ENCODE measurements at regions not wholly inside any gene's neighbourhood (a gene's known extent, or its start where the extent isn't known, plus 50 kb on each side); places are given as distances from the start of the nearest gene placed in this dataset.
A peak's percentile ranks its signal among the peaks of the same experiment; 100 is the strongest.

DNA sequence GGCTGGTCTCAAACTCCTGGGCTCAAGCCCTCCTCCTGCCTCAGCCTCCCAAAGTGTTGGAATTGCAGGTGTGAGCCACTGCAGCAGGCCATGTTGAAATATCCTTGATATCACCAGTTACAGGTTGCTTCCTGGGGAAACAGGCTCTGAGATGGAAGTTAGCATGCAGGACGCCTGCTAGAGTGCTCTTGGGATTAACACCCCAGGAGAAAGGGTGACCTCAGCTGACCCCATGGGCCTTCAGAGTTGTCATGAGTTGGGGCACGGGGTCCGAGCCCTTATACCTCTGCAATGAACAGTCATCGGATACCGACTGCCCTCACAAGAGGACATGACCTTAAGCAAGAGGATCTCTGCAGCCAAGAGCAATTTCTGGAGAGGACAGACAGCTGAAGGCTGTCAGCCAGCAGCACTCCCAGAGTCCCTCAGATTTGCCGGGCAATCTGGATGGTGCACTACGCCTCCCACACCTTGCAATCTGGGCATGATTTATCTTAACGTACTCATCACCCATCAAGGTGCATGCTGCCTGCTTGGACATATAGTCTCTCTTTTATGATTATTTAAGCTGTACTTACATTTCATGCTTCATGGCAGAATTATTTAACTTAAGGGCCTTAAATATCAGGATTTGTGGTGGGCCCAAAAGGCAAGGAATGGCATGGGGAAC is 134.6 kb downstream of the ADSS2 start:
- Mint-ChIP-seq H3K4me3 (no peak overlapping the region), H3K9me3 (no peaks in the 10 kb centered on the region), H3K36me3 (ENCODE audit: low read depth) (no peaks in the 10 kb centered on the region), H3K27me3 (no peaks in the 10 kb centered on the region), H3K27ac (no peak overlapping the region), H3K4me1 (ENCODE audit: low read depth) (peaks cover 17% of the 10 kb centered on the region)
- intact Hi-C loops (cut with micrococcal nuclease) = no loop called here
- ATAC-seq (no peak), DNase-seq (no peak)
- ChIA-PET CTCF (no interaction called here), POLR2A (no interaction called here)
- TF ChIP-seq, protein P1, sequence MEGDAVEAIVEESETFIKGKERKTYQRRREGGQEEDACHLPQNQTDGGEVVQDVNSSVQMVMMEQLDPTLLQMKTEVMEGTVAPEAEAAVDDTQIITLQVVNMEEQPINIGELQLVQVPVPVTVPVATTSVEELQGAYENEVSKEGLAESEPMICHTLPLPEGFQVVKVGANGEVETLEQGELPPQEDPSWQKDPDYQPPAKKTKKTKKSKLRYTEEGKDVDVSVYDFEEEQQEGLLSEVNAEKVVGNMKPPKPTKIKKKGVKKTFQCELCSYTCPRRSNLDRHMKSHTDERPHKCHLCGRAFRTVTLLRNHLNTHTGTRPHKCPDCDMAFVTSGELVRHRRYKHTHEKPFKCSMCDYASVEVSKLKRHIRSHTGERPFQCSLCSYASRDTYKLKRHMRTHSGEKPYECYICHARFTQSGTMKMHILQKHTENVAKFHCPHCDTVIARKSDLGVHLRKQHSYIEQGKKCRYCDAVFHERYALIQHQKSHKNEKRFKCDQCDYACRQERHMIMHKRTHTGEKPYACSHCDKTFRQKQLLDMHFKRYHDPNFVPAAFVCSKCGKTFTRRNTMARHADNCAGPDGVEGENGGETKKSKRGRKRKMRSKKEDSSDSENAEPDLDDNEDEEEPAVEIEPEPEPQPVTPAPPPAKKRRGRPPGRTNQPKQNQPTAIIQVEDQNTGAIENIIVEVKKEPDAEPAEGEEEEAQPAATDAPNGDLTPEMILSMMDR (IDR thresholded peaks at IDR 0.05) = no peak

DNA sequence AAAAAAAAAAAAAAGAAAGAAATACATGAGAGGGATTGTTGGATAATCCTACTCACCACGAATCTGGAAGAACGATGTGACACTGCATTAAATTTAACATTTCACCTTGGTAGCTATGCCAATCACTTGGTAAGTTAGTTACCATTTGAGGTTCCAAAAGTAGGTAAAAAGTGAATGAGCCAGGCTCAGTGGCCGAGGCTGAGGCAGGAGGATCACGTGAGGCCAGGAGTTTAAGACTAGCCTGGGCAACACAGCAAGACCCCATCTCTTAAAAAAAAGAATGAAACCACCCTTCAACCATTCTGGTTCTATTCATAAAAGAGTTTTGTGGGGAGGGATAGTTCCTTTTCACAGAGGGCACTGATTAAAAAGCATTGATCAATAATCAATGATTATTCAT is 133.6 kb downstream of the ADSS2 start:
- ATAC-seq = no peak
- Mint-ChIP-seq H3K27me3 (no peaks in the 10 kb centered on the region), H3K4me1 (ENCODE audit: low read depth) (peaks cover 23% of the 10 kb centered on the region), H3K9me3 (no peaks in the 10 kb centered on the region), H3K4me3 (no peak overlapping the region), H3K36me3 (ENCODE audit: low read depth) (no peaks in the 10 kb centered on the region), H3K27ac (no peak overlapping the region)
- ChIA-PET POLR2A (no interaction called here), CTCF (no interaction called here)
- no peak for DNase-seq
- intact Hi-C loops (cut with micrococcal nuclease) = no loop called here
- TF ChIP-seq, protein P1 (IDR thresholded peaks at IDR 0.05) = no peak

DNA sequence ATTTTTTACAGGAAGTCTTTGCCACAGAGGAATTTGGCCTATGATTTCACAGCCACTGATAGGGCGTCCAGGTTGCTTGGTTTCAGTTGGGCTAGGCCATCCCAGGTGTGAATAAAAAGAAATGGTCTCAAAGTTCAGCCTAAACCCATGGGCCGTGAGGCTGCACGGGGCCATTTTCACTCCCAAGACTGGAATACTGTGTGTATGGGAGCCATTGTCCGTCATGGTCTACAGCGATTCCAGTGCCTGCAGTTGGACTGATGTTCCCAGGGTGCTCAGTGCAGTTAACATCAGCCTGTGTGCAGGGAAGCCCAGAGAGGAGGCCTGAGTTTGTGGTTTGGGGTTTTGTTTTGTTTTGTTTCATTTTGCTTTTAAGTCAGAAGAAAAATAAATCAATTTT is 133.2 kb downstream of the ADSS2 start:
- H3K4me1 Mint-ChIP-seq (ENCODE audit: low read depth) = peaks cover 27% of the 10 kb centered on the region

DNA sequence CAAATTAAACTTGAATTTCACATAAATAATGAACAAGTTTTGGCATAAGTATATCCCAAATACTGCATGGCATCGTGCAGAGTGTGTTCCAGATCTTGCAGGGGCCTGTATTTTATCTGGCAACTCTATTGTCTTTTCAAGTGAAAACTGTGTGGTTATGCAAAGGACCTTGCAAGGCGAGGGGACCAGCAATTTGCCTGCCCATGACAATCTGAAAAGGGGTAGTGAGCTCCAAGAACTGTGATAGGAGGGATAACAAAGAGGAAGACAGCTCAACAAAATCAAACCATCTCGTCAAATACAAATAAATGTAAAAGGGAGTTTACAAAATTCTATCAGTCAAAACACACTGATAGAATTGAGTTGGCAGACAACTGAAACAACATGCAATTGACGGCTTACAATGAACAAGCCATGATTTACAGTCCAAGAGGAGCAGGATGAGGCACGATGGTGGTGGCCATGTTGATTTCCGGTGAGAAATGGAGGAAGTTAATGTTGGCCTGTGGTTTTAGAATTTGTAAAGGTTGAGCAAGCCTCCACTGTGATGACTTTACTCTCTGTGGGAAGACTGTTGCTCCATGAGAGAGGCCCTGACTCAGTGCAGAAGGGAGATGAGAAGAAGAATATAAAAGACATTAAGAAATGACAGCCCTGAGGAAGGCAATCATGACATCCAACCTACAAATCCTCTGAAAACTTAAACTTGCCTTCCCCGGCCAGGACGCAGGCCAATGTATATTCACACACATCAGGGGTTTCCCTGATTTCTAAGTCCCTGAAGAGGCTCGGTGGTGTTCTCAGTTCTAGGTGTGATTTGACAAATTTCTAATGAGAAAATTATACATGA is 132.2 kb downstream of the ADSS2 start:
- peak overlapping the region; percentile 73 for H3K27ac Mint-ChIP-seq
- CTCF ChIA-PET = no interaction called here
- intact Hi-C loops (cut with micrococcal nuclease) = no loop called here
- POLR2A ChIA-PET = no interaction called here
- H3K27me3 Mint-ChIP-seq = no peaks in the 10 kb centered on the region
- peak overlapping the region; percentile 0 for H3K4me3 Mint-ChIP-seq
- DNase-seq (peak; percentile 75), ATAC-seq (peak; percentile 93)
- H3K36me3 Mint-ChIP-seq (ENCODE audit: low read depth) = no peaks in the 10 kb centered on the region
- H3K4me1 Mint-ChIP-seq (ENCODE audit: low read depth) = peaks cover 32% of the 10 kb centered on the region
- H3K9me3 Mint-ChIP-seq = no peaks in the 10 kb centered on the region
- TF ChIP-seq, protein P1 (IDR thresholded peaks at IDR 0.05) = no peak

More for the DNA sequence above, 133.2 kb downstream of the ADSS2 start:
- ATAC-seq = no peak
- no peak for DNase-seq
- Mint-ChIP-seq H3K27ac (no peak overlapping the region), H3K36me3 (ENCODE audit: low read depth) (no peaks in the 10 kb centered on the region), H3K4me3 (no peak overlapping the region), H3K9me3 (no peaks in the 10 kb centered on the region), H3K27me3 (no peaks in the 10 kb centered on the region)
- intact Hi-C loops (cut with micrococcal nuclease) = no loop called here
- POLR2A ChIA-PET = no interaction called here
- CTCF ChIA-PET = no interaction called here
- TF ChIP-seq, protein P1 (IDR thresholded peaks at IDR 0.05) = no peak

DNA sequence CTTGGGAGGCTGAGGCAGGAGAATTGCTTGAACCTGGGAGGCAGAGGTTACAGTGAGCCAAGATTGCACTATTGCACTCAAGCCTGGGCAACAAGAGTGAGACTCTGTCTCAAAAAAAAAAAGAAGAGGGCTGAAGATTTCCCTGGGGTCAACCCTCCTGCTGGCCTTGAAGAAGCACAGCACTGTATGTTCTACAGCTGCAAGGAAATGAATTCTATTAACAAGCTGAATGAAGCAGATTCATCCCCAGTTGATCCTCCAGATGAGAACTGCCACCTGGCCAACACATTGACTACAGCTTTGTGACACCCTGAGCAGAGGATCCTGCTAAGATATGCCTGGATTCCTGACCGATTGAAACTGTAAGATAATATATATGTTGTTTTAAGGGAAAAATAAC is 129.5 kb downstream of the ADSS2 start:
- ChIA-PET POLR2A (no interaction called here), CTCF (interaction anchor here (0.9 kb wide), 1 partner anchor 11 kb away, joined by 3 read pairs; no protein-coding TSS in a partner anchor)
- no peaks in the 10 kb centered on the region for H3K36me3 Mint-ChIP-seq (ENCODE audit: low read depth)
- peaks cover 44% of the 10 kb centered on the region for H3K4me1 Mint-ChIP-seq (ENCODE audit: low read depth)
- DNase-seq = no peak
- no peaks in the 10 kb centered on the region for H3K9me3 Mint-ChIP-seq
- H3K27me3 Mint-ChIP-seq = no peaks in the 10 kb centered on the region
- no peak overlapping the region for H3K4me3 Mint-ChIP-seq
- intact Hi-C loops (cut with micrococcal nuclease) = no loop called here
- TF ChIP-seq, protein P1 (IDR thresholded peaks at IDR 0.05) = no peak
- ATAC-seq = no peak
- no peak overlapping the region for H3K27ac Mint-ChIP-seq

Measured in activated CD8-positive, alpha-beta T cell treated with anti-CD3 and anti-CD28 coated beads for 36 hours (primary cell).